ENCODE measurements at regions not wholly inside any gene's neighbourhood (a gene's known extent, or its start where the extent isn't known, plus 50 kb on each side); places are given as distances from the start of the nearest gene placed in this dataset.
"Not testable (repeated sequence)": the region's sequence is repeated elsewhere in the genome, so short reads cannot be mapped to it uniquely, and the experiment has no call there.

GRCh38 chr10:64558094-64558835 is 1037.1 kb downstream of the REEP3 start:
- no peak overlapping the region for H3K9ac ChIP-seq (ENCODE audit: low read length in 5 of 5)
- no peaks in the 10 kb centered on the region for H3K4me1 ChIP-seq (ENCODE audit: control insufficient read depth in 5 of 5, insufficient read depth in 5 of 5, low read length in 5 of 5)

DNA sequence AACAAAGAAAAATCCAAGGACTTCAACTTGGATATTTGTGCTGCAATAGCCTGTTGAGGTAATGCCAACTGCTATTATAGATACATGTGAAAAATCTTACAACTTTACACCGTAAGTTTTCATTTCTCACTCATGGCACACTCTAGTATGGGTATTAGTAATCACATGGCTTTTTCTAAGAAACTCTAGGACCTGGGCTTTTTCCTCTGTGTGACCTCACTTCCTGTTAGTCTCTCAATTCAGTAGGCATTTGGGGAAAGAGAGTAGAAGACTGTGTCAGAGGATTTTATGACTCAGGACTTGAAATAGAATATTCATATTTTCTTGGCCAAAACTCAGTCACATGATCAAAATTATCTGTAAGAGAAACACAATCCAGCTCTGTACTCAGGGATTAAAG is 1049.9 kb downstream of the REEP3 start:
- H3K27me3 ChIP-seq (ENCODE audit: control insufficient read depth in 5 of 5, insufficient read depth in 4 of 5, low read length in 5 of 5), result no peaks in the 10 kb centered on the region
- H3K27ac ChIP-seq (ENCODE audit: low read depth, low read length), result no peak overlapping the region
- H3K4me3 ChIP-seq (ENCODE audit: low read depth in 1 of 5, low read length in 5 of 5), result no peak overlapping the region
- H3K36me3 ChIP-seq (ENCODE audit: control insufficient read depth in 5 of 5, insufficient read depth in 5 of 5, low read length in 5 of 5), result no peaks in the 10 kb centered on the region
- peaks cover 0 to 7% (median 4%) of the 10 kb centered on the region in 5 donors for H3K9me3 ChIP-seq (ENCODE audit: control insufficient read depth in 5 of 5, low read length in 5 of 5)
- no peaks in the 10 kb centered on the region for H3K4me1 ChIP-seq (ENCODE audit: control insufficient read depth in 5 of 5, insufficient read depth in 5 of 5, low read length in 5 of 5)
- no peak overlapping the region for H3K9ac ChIP-seq (ENCODE audit: low read length in 5 of 5)

More at GRCh38 chr10:64558094-64558835, 1037.1 kb downstream of the REEP3 start:
- no peak overlapping the region for H3K4me3 ChIP-seq (ENCODE audit: low read depth in 1 of 5, low read length in 5 of 5)
- no peak overlapping the region for H3K27ac ChIP-seq (ENCODE audit: low read depth, low read length)
- H3K27me3 ChIP-seq (ENCODE audit: control insufficient read depth in 5 of 5, insufficient read depth in 4 of 5, low read length in 5 of 5), result no peaks in the 10 kb centered on the region
- H3K9me3 ChIP-seq (ENCODE audit: control insufficient read depth in 5 of 5, low read length in 5 of 5), result peaks cover 0 to 3% (median 0%) of the 10 kb centered on the region in 5 donors
- no peaks in the 10 kb centered on the region for H3K36me3 ChIP-seq (ENCODE audit: control insufficient read depth in 5 of 5, insufficient read depth in 5 of 5, low read length in 5 of 5)

DNA sequence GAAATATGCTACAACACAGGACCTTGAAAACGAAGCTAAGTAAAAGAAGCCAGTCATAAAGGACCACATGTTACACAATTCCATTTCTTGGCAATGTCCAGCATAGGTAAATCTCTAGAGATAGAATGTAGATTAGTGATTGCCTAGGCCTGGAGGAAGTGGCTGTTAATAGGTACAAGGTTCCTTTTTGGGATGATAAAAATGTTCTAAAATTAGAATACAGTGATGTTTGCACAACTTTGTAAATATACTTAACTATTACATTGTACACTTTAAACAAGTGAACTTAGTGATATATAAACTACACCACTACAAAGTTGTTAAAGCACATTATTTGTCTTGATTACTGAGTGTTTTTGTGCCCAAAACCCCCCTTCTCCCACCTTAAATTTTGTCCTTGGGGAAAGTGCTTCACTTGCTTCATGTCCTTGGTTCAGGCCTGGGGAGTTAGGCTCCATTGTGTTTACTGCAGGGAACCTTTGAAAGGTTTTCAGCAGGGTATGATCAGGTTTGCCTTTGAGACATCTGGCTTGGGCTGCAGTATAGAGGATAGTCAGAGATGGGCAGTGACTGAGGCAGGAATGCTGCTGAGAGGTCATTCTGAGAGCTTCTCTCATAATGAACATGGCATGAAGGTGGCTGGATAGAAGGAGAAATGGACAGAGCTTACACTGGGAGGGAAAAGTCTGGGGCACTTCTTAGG is 1052.6 kb downstream of the REEP3 start:
- peaks cover 0 to 5% (median 0%) of the 10 kb centered on the region in 5 donors for H3K4me1 ChIP-seq (ENCODE audit: control insufficient read depth in 5 of 5, insufficient read depth in 5 of 5, low read length in 5 of 5)
- H3K36me3 ChIP-seq (ENCODE audit: control insufficient read depth in 5 of 5, insufficient read depth in 5 of 5, low read length in 5 of 5), result no peaks in the 10 kb centered on the region
- H3K27ac ChIP-seq (ENCODE audit: low read depth, low read length), result no peak overlapping the region

DNA sequence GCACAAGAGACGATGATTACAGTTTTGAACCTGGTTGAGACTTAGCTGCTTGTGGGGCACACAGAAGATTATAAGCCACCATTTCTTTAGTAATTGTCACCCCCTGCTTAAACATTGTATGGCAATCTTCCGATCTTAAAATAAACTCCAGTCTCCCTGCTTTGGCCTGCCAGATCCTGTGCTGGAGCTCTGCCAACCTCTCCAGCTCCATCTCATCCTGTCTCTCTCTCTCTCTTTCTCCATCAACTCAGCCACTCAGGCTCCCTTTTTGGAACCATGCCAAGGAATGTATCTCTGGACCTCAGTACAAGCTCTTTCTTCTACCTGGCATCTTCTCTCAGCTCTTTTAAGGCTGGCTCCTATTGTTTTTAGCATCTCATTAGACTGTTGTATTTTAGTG is 1053.2 kb downstream of the REEP3 start:
- no peak overlapping the region for H3K27ac ChIP-seq (ENCODE audit: low read depth, low read length)
- peaks cover 0 to 5% (median 0%) of the 10 kb centered on the region in 5 donors for H3K4me1 ChIP-seq (ENCODE audit: control insufficient read depth in 5 of 5, insufficient read depth in 5 of 5, low read length in 5 of 5)
- no peaks in the 10 kb centered on the region for H3K36me3 ChIP-seq (ENCODE audit: control insufficient read depth in 5 of 5, insufficient read depth in 5 of 5, low read length in 5 of 5)
- H3K9ac ChIP-seq (ENCODE audit: low read length in 5 of 5), result no peak overlapping the region
- H3K4me3 ChIP-seq (ENCODE audit: low read depth in 1 of 5, low read length in 5 of 5), result no peak overlapping the region
- H3K9me3 ChIP-seq (ENCODE audit: control insufficient read depth in 5 of 5, low read length in 5 of 5), result peaks cover 0 to 4% (median 0%) of the 10 kb centered on the region in 5 donors
- no peaks in the 10 kb centered on the region for H3K27me3 ChIP-seq (ENCODE audit: control insufficient read depth in 5 of 5, insufficient read depth in 4 of 5, low read length in 5 of 5)

More for the DNA sequence above, 1052.6 kb downstream of the REEP3 start:
- Histone ChIP-seq H3K9ac (ENCODE audit: low read length in 5 of 5) (no peak overlapping the region), H3K4me3 (ENCODE audit: low read depth in 1 of 5, low read length in 5 of 5) (no peak overlapping the region), H3K27me3 (ENCODE audit: control insufficient read depth in 5 of 5, insufficient read depth in 4 of 5, low read length in 5 of 5) (no peaks in the 10 kb centered on the region), H3K9me3 (ENCODE audit: control insufficient read depth in 5 of 5, low read length in 5 of 5) (peaks cover 2 to 6% (median 3%) of the 10 kb centered on the region in 5 donors)

GRCh38 chr10:64576497-64576896 is 1055.3 kb downstream of the REEP3 start:
- H3K27ac ChIP-seq (ENCODE audit: low read depth, low read length), result no peak overlapping the region
- no peak overlapping the region for H3K9ac ChIP-seq (ENCODE audit: low read length in 5 of 5)
- H3K9me3 ChIP-seq (ENCODE audit: control insufficient read depth in 5 of 5, low read length in 5 of 5), result peaks cover 0 to 4% (median 0%) of the 10 kb centered on the region in 5 donors
- no peak overlapping the region for H3K4me3 ChIP-seq (ENCODE audit: low read depth in 1 of 5, low read length in 5 of 5)
- no peaks in the 10 kb centered on the region for H3K27me3 ChIP-seq (ENCODE audit: control insufficient read depth in 5 of 5, insufficient read depth in 4 of 5, low read length in 5 of 5)
- no peaks in the 10 kb centered on the region for H3K36me3 ChIP-seq (ENCODE audit: control insufficient read depth in 5 of 5, insufficient read depth in 5 of 5, low read length in 5 of 5)
- H3K4me1 ChIP-seq (ENCODE audit: control insufficient read depth in 5 of 5, insufficient read depth in 5 of 5, low read length in 5 of 5), result peaks cover 0 to 5% (median 0%) of the 10 kb centered on the region in 5 donors

DNA sequence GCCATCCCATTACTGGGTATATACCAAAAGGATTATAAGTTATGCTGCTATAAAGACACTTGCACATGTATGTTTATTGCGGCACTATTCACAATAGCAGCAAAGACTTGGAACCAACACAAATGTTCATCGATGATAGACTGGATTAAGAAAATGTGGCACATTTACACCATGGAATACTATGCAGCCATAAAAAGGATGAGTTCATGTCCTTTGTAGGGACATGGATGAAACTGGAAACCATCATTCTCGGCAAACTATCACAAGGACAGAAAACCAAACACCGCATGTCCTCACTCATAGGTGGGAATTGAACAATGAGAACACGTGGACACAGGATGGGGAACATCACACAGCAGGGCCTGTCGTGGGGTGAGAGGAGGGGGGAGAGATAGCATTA is 1057.6 kb downstream of the REEP3 start:
- not testable (repeated sequence) for H3K9me3 ChIP-seq (ENCODE audit: control insufficient read depth in 5 of 5, low read length in 5 of 5); H3K4me1 ChIP-seq (ENCODE audit: control insufficient read depth in 5 of 5, insufficient read depth in 5 of 5, low read length in 5 of 5); H3K36me3 ChIP-seq (ENCODE audit: control insufficient read depth in 5 of 5, insufficient read depth in 5 of 5, low read length in 5 of 5); H3K4me3 ChIP-seq (ENCODE audit: low read depth in 1 of 5, low read length in 5 of 5); H3K27ac ChIP-seq (ENCODE audit: low read depth, low read length); H3K27me3 ChIP-seq (ENCODE audit: control insufficient read depth in 5 of 5, insufficient read depth in 4 of 5, low read length in 5 of 5); H3K9ac ChIP-seq (ENCODE audit: low read length in 5 of 5)

DNA sequence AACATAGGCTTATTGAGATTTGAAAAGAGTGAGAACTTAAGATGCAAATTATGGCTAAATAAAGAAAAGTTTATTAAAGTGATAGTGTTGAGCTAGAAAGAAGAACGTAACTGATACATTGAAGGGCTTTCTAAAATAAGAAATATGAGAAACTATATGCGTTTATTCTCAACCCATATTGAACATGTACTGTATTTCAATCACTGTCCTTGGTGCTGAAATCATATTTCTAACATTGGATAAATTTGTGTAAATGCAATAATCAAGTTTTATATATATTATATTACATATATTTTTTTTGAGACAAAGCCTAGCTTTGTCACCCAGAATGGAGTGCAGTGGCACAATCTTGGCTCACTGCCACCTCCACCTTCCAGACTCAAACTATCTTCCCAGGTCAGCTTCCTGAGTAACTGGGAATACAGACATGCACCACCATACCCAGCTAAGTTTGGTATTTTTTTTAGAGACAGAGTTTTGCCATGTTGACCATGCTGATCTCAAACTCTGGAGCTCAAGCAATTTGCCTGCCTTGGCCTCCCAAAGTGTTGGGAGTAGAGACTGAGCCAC is 1065.8 kb downstream of the REEP3 start:
- no peaks in the 10 kb centered on the region for H3K27me3 ChIP-seq (ENCODE audit: control insufficient read depth in 5 of 5, insufficient read depth in 4 of 5, low read length in 5 of 5)
- no peaks in the 10 kb centered on the region for H3K4me1 ChIP-seq (ENCODE audit: control insufficient read depth in 5 of 5, insufficient read depth in 5 of 5, low read length in 5 of 5)
- no peak overlapping the region for H3K9ac ChIP-seq (ENCODE audit: low read length in 5 of 5)
- H3K4me3 ChIP-seq (ENCODE audit: low read depth in 1 of 5, low read length in 5 of 5), result no peak overlapping the region
- H3K36me3 ChIP-seq (ENCODE audit: control insufficient read depth in 5 of 5, insufficient read depth in 5 of 5, low read length in 5 of 5), result no peaks in the 10 kb centered on the region
- H3K9me3 ChIP-seq (ENCODE audit: control insufficient read depth in 5 of 5, low read length in 5 of 5), result no peaks in the 10 kb centered on the region
- no peak overlapping the region for H3K27ac ChIP-seq (ENCODE audit: low read depth, low read length)

DNA sequence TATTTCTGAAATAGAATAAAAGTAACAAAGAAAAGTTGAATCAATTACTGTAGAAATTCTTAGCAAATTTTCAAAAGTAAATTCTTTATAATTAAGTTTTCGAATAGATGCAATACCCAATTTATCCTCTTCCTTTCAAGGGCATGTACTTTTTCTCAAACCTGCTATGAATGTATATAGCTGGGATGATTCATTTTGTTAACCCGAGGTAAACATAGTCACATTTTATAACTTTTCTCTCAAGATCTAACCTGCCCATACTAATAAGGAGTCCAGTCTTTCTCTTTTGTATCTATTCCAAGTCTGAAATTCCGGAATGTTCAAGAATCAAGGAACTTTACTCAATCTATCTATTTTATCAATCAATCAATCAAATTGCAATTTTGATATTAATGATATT is 1072.9 kb downstream of the REEP3 start:
- Histone ChIP-seq H3K27me3 (ENCODE audit: control insufficient read depth in 5 of 5, insufficient read depth in 4 of 5, low read length in 5 of 5) (no peaks in the 10 kb centered on the region), H3K4me1 (ENCODE audit: control insufficient read depth in 5 of 5, insufficient read depth in 5 of 5, low read length in 5 of 5) (no peaks in the 10 kb centered on the region), H3K4me3 (ENCODE audit: low read depth in 1 of 5, low read length in 5 of 5) (no peak overlapping the region), H3K36me3 (ENCODE audit: control insufficient read depth in 5 of 5, insufficient read depth in 5 of 5, low read length in 5 of 5) (no peaks in the 10 kb centered on the region), H3K9me3 (ENCODE audit: control insufficient read depth in 5 of 5, low read length in 5 of 5) (no peaks in the 10 kb centered on the region), H3K27ac (ENCODE audit: low read depth, low read length) (no peak overlapping the region), H3K9ac (ENCODE audit: low read length in 5 of 5) (no peak overlapping the region)

DNA sequence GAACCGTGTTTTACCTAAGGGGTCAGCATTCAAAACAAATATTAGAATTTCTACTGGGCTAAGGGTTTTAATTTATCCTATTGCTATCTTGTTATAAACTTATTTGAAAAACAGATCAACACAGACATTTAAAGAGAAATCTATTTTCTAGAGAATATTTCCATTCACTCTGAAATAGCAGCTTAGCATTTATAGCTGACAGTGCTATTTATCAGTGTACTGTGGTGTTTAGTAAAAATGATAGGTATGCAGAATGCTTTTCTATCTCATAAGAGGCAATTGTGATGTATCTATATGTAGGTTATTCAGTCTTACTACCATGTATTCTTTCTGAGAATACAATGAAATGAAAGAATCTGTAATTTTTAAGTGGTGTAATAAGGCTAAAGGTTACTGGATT is 1077.4 kb downstream of the REEP3 start:
- H3K9ac ChIP-seq (ENCODE audit: low read length in 5 of 5), result no peak overlapping the region
- no peaks in the 10 kb centered on the region for H3K9me3 ChIP-seq (ENCODE audit: control insufficient read depth in 5 of 5, low read length in 5 of 5)
- H3K36me3 ChIP-seq (ENCODE audit: control insufficient read depth in 5 of 5, insufficient read depth in 5 of 5, low read length in 5 of 5), result no peaks in the 10 kb centered on the region
- no peak overlapping the region for H3K27ac ChIP-seq (ENCODE audit: low read depth, low read length)
- H3K4me3 ChIP-seq (ENCODE audit: low read depth in 1 of 5, low read length in 5 of 5), result no peak overlapping the region
- H3K4me1 ChIP-seq (ENCODE audit: control insufficient read depth in 5 of 5, insufficient read depth in 5 of 5, low read length in 5 of 5), result no peaks in the 10 kb centered on the region
- no peaks in the 10 kb centered on the region for H3K27me3 ChIP-seq (ENCODE audit: control insufficient read depth in 5 of 5, insufficient read depth in 4 of 5, low read length in 5 of 5)

DNA sequence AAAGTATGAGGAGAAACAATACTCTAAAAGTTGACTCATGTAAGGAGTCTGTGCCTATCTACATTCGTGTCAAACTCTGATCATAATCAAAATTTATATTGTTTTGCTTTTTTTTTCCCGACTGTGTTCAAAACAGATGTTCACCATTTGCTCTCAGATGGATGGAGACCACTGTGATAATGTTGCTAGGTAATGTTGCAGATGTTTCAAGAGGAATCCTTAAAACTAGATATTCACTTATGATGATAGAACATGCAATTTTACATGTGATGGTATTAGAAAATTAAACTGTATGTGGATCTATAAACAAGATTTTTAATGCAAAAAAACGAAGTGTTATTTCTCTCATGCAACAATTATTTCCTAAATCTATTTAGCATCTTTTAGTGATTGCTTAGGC is 1080.1 kb downstream of the REEP3 start:
- H3K4me3 ChIP-seq (ENCODE audit: low read depth in 1 of 5, low read length in 5 of 5), result no peak overlapping the region
- H3K4me1 ChIP-seq (ENCODE audit: control insufficient read depth in 5 of 5, insufficient read depth in 5 of 5, low read length in 5 of 5), result no peaks in the 10 kb centered on the region
- no peaks in the 10 kb centered on the region for H3K27me3 ChIP-seq (ENCODE audit: control insufficient read depth in 5 of 5, insufficient read depth in 4 of 5, low read length in 5 of 5)
- no peaks in the 10 kb centered on the region for H3K36me3 ChIP-seq (ENCODE audit: control insufficient read depth in 5 of 5, insufficient read depth in 5 of 5, low read length in 5 of 5)
- H3K9me3 ChIP-seq (ENCODE audit: control insufficient read depth in 5 of 5, low read length in 5 of 5), result no peaks in the 10 kb centered on the region
- no peak overlapping the region for H3K27ac ChIP-seq (ENCODE audit: low read depth, low read length)
- H3K9ac ChIP-seq (ENCODE audit: low read length in 5 of 5), result no peak overlapping the region
